ENCODE measurements at regions not wholly inside any gene's neighbourhood (a gene's known extent, or its start where the extent isn't known, plus 50 kb on each side); places are given as distances from the start of the nearest gene placed in this dataset.

- Histone ChIP-seq H3K9me3 (ENCODE audit: control insufficient read depth in 4 of 4, low read length in 3 of 4) (peaks cover 0 to 4% (median 0%) of the 10 kb centered on the region in 4 donors), H3K27ac (ENCODE audit: low read depth in 1 of 2, low read length in 2 of 2) (no peak overlapping the region), H3K27me3 (ENCODE audit: control insufficient read depth in 4 of 4, insufficient read depth in 4 of 4, low read length in 3 of 4) (no peaks in the 10 kb centered on the region), H3K36me3 (ENCODE audit: control insufficient read depth in 4 of 4, insufficient read depth in 3 of 4, low read depth in 1 of 4, low read length in 3 of 4) (no peaks in the 10 kb centered on the region), H3K4me3 (ENCODE audit: low read depth in 1 of 3, low read length in 3 of 3) (no peak overlapping the region), H3K4me1 (ENCODE audit: control insufficient read depth in 4 of 4, insufficient read depth in 4 of 4, low read length in 3 of 4) (no peaks in the 10 kb centered on the region), H3K9ac (ENCODE audit: low read depth in 1 of 2, low read length in 2 of 2) (no peak overlapping the region)
- no peak for DNase-seq (ENCODE audit: low spot score)
- 59% methylated on average over 3 of the region's 3 CpGs for WGBS
- TF ChIP-seq YY1 (IDR thresholded peaks at IDR 0.05) (no peak), HNF4A (conservative IDR thresholded peaks at IDR 0.05) (no peak), JUND (IDR thresholded peaks at IDR 0.05) (no peak), HNF4G (IDR thresholded peaks at IDR 0.05) (no peak)
These were observed 221.9 kb upstream of the DLGAP1 start for GRCh38 chr18:4677006-4677405.

GRCh38 chr18:4672162-4672561 is 217.1 kb upstream of the DLGAP1 start:
- Histone ChIP-seq H3K9ac (ENCODE audit: low read depth in 1 of 2, low read length in 2 of 2) (no peak overlapping the region), H3K9me3 (ENCODE audit: control insufficient read depth in 4 of 4, low read length in 3 of 4) (peaks cover 0 to 20% (median 4%) of the 10 kb centered on the region in 4 donors), H3K27me3 (ENCODE audit: control insufficient read depth in 4 of 4, insufficient read depth in 4 of 4, low read length in 3 of 4) (no peaks in the 10 kb centered on the region), H3K27ac (ENCODE audit: low read depth in 1 of 2, low read length in 2 of 2) (no peak overlapping the region), H3K4me1 (ENCODE audit: control insufficient read depth in 4 of 4, insufficient read depth in 4 of 4, low read length in 3 of 4) (no peaks in the 10 kb centered on the region), H3K36me3 (ENCODE audit: control insufficient read depth in 4 of 4, insufficient read depth in 3 of 4, low read depth in 1 of 4, low read length in 3 of 4) (no peaks in the 10 kb centered on the region), H3K4me3 (ENCODE audit: low read depth in 1 of 3, low read length in 3 of 3) (no peak overlapping the region)
- DNase-seq (ENCODE audit: low spot score), result no peak
- 74% methylated on average over 6 of the region's 6 CpGs for WGBS
- no peak for TF ChIP-seq HNF4G (IDR thresholded peaks at IDR 0.05)
- no peak for TF ChIP-seq RAD21 (IDR thresholded peaks at IDR 0.05)

DNA sequence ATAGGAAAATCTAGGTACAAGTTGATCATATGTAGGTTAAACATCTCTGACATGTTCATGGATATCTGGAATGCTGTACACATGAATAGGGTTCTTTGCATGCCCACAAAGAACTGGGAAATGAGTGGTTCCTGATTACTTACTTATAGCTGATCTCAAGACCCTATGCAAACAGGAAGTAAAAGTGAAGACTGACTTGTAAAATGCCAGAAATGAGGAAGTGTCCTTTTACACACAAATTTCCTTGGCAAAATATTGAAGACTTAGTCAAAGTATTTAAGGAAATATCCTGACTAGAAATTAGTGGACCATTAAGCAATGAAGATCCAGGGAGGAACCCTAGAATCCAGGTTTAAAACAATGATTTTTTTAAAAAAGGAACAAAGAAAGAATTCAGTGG is 203.7 kb upstream of the DLGAP1 start:
- TF ChIP-seq NR2F2 (IDR thresholded peaks at IDR 0.05) (no peak), MAX (IDR thresholded peaks at IDR 0.05) (no peak)
- TF ChIP-seq, protein P1, sequence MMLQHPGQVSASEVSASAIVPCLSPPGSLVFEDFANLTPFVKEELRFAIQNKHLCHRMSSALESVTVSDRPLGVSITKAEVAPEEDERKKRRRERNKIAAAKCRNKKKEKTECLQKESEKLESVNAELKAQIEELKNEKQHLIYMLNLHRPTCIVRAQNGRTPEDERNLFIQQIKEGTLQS (IDR thresholded peaks at IDR 0.05), result no peak
- TF ChIP-seq, protein P2, sequence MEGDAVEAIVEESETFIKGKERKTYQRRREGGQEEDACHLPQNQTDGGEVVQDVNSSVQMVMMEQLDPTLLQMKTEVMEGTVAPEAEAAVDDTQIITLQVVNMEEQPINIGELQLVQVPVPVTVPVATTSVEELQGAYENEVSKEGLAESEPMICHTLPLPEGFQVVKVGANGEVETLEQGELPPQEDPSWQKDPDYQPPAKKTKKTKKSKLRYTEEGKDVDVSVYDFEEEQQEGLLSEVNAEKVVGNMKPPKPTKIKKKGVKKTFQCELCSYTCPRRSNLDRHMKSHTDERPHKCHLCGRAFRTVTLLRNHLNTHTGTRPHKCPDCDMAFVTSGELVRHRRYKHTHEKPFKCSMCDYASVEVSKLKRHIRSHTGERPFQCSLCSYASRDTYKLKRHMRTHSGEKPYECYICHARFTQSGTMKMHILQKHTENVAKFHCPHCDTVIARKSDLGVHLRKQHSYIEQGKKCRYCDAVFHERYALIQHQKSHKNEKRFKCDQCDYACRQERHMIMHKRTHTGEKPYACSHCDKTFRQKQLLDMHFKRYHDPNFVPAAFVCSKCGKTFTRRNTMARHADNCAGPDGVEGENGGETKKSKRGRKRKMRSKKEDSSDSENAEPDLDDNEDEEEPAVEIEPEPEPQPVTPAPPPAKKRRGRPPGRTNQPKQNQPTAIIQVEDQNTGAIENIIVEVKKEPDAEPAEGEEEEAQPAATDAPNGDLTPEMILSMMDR (IDR thresholded peaks at IDR 0.05; ENCODE audit: low read depth, low read length, missing input control), result no peak
- Histone ChIP-seq H3K36me3 (ENCODE audit: control insufficient read depth in 4 of 4, insufficient read depth in 3 of 4, low read depth in 1 of 4, low read length in 3 of 4) (no peaks in the 10 kb centered on the region), H3K27ac (ENCODE audit: low read depth in 1 of 2, low read length in 2 of 2) (no peak overlapping the region), H3K4me1 (ENCODE audit: control insufficient read depth in 4 of 4, insufficient read depth in 4 of 4, low read length in 3 of 4) (no peaks in the 10 kb centered on the region), H3K9me3 (ENCODE audit: control insufficient read depth in 4 of 4, low read length in 3 of 4) (peaks cover 0 to 4% (median 0%) of the 10 kb centered on the region in 4 donors), H3K27me3 (ENCODE audit: control insufficient read depth in 4 of 4, insufficient read depth in 4 of 4, low read length in 3 of 4) (no peaks in the 10 kb centered on the region), H3K9ac (ENCODE audit: low read depth in 1 of 2, low read length in 2 of 2) (no peak overlapping the region), H3K4me3 (ENCODE audit: low read depth in 1 of 3, low read length in 3 of 3) (no peak overlapping the region)
- no peak for DNase-seq (ENCODE audit: low spot score)

GRCh38 chr18:4653418-4653817 is 198.3 kb upstream of the DLGAP1 start:
- H3K4me3 ChIP-seq (ENCODE audit: low read depth in 1 of 3, low read length in 3 of 3), result no peak overlapping the region
- no peaks in the 10 kb centered on the region for H3K27me3 ChIP-seq (ENCODE audit: control insufficient read depth in 4 of 4, insufficient read depth in 4 of 4, low read length in 3 of 4)
- peaks cover 0 to 5% (median 1%) of the 10 kb centered on the region in 4 donors for H3K9me3 ChIP-seq (ENCODE audit: control insufficient read depth in 4 of 4, low read length in 3 of 4)
- H3K4me1 ChIP-seq (ENCODE audit: control insufficient read depth in 4 of 4, insufficient read depth in 4 of 4, low read length in 3 of 4), result no peaks in the 10 kb centered on the region
- no peak overlapping the region for H3K9ac ChIP-seq (ENCODE audit: low read depth in 1 of 2, low read length in 2 of 2)
- H3K27ac ChIP-seq (ENCODE audit: low read depth in 1 of 2, low read length in 2 of 2), result no peak overlapping the region
- TF ChIP-seq GABPA (IDR thresholded peaks at IDR 0.05 in 1 of 2, conservative IDR thresholded peaks at IDR 0.05 in 1 of 2), result no peak
- TF ChIP-seq RAD21 (IDR thresholded peaks at IDR 0.05), result no peak
- no peak for TF ChIP-seq NR2F2 (IDR thresholded peaks at IDR 0.05)
- H3K36me3 ChIP-seq (ENCODE audit: control insufficient read depth in 4 of 4, insufficient read depth in 3 of 4, low read depth in 1 of 4, low read length in 3 of 4), result no peaks in the 10 kb centered on the region
- WGBS, result 92% methylated on average over 2 of the region's 2 CpGs
- DNase-seq (ENCODE audit: low spot score), result no peak

All from liver (tissue), 8 donors.